Inferior parietal cortex (tissue), 1 donor: ENCODE measurements at regions not wholly inside any gene's neighbourhood (a gene's known extent, or its start where the extent isn't known, plus 50 kb on each side); places are given as distances from the start of the nearest gene placed in this dataset.

Experiments used
- DNase-seq: peaks from one replicate; pipeline ENCODE4 v3.0.0-alpha.2; 2016; ENCODE audit errors: extremely low spot score

DNA sequence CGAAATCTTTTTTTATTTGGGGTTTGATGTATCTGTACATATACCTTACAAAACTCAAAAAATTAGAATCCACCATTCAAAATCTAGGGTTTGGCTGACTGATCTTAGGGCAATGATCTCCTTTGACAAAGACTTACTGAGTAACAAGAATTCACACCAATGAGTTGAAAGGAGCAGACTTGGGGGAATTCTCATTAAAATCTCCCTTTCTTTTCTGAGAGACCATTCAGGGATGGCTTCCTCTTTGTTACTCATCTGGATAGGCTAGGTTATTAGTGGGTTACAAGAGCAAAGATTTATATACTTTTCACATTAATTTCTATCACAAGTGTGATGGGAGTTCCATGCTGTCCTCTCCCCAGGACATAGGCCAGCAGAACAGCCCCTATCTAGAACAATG, 661.0 kb downstream of the KCTD16 start:
- no peak for DNase-seq

- no peak for DNase-seq
Measured at GRCh38 chr5:144822503-144822902, 651.8 kb downstream of the KCTD16 start.

GRCh38 chr5:144820278-144820677, 649.6 kb downstream of the KCTD16 start:
- no peak for DNase-seq

DNA sequence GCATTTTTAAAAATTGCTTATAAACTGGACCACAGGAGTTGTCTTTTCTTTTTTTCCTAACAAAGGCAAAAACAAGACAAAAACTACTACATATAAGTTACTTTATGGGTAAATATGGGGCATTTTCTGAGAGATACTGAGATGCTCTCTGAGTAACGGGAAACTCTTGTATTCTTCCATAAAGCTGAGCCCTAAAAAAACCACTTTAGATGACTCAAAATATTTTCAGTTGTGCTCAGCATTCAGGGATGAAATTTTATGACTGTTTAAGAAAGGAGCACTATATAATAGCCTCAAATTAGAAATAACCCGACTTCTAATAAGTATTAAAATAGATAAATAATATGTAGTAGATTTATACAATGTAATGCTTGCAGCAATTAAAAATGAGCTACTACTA, 644.5 kb downstream of the KCTD16 start:
- no peak for DNase-seq

DNA sequence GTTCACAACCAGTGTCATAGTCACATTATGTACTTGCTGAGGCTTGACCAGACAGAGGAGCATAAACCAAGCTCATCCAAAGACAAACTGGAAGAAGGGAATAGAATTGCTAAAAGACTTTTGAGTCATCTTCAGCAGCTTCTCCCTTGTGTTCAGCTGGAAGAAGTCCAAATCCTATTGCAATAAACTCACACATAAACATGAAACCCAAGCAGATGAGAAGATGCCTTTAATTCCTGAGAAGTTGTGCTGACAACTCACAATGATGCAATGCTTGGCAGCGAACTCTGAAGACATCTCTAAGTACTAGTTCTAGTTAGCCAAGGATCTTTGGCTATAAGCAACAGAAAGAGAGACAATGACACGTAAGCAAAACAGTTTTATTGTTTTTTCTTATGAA, 642.1 kb downstream of the KCTD16 start:
- peak; percentile 3 for DNase-seq

GRCh38 chr5:144800169-144800568, 629.5 kb downstream of the KCTD16 start:
- no peak for DNase-seq

GRCh38 chr5:144798595-144798994, 627.9 kb downstream of the KCTD16 start:
- no peak for DNase-seq

DNA sequence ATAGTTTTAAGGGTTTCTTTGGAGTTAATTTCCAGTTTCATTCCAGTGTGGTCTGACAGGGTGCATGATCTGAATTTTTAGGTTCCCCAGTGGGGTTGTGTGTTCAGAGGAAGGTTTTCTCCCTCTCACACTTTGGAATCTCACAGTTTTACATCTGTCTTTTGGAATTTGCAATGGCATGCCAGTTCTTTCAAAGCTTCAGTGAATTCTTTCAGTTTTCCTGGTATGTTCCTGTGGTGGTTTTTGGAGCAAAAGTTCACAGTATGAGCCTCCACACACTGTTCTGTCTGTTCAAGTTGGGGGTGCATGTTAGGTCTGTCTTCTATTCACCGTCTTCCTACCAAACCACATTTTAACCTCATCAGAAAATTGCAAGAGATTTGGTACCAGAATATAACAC, 624.2 kb downstream of the KCTD16 start:
- DNase-seq: no peak

GRCh38 chr5:144788556-144788955, 617.9 kb downstream of the KCTD16 start:
- no peak for DNase-seq

GRCh38 chr5:144788046-144788445, 617.4 kb downstream of the KCTD16 start:
- no peak for DNase-seq

DNA sequence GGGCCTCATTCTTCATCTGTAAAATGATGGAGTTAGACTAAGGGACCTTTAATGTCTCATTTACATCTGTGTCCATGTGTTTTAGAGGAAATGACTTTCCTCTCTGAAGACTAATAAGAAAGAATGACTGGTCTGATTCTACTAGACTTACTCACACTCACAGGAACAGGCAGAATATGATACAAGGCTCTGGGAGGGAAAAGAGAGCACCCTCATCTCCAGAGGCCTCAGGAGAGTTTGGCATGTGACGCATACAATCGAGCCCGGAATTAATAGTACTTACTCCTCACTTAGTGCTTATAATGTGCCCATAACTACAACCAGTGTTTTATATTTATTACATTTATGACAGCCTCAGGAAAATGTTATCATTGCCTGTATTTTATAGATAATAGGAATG, 608.7 kb downstream of the KCTD16 start:
- no peak for DNase-seq

- no peak for DNase-seq
Measured at GRCh38 chr5:144778561-144778960, 607.9 kb downstream of the KCTD16 start.

GRCh38 chr5:144774197-144774596, 603.5 kb downstream of the KCTD16 start:
- DNase-seq: no peak

DNA sequence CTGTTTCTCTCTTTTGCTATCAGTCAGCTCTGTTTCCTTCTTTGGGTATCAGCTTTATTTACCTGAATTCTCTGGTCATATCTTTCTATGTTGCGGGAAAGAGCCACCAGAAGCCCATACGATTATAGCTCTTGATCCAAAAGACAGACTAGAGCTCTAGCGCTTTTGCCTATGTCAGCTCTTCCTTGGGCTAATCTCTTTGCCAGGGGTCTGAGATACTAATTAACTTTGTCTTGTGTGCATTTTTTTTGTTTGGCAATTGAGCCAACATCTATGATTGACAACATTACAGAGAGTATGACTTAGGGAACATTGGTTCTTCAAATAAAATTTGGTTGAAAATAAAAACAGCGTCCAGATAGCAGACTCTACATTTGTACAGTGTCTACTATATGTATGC, 603.0 kb downstream of the KCTD16 start:
- no peak for DNase-seq

DNA sequence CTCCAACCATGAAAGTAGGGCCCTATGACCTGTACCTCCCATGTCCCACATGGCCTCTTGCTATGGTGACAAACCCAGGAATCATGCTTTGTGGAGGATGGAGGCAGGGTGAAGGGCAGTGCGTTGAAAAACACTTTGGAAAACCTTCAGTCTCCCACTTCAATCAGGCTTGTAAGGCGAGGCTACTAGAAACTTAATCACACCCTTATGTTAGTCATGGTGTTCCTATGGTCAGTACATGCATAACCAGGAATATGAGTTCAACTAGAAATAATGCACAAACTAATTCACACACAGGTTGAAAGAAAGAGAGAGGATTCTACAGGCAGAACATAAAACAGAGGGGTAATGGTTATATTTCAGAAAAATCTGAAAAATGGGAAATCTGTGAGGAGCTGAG, 601.1 kb downstream of the KCTD16 start:
- DNase-seq: no peak

DNA sequence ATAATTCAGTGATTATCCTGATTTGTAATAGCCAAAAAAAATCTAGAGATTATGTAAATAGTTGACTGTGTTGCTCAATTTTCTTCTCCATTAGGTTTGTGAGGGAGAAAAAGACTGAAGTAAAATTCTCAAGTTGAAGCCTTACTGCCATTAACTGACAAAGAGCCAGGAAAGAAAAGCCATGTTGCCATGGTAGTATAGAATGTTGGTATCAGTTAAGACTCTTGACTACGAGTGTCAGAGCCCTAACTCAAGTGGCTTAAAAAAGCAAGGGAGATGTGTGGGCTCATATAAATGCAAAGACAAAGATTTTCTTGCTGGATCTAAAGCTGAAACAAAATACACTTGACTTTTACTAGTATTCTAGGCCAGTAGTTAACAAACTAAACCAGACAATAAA, 571.7 kb downstream of the KCTD16 start:
- no peak for DNase-seq

GRCh38 chr5:144731786-144732185, 561.1 kb downstream of the KCTD16 start:
- no peak for DNase-seq

- no peak for DNase-seq
Measured at GRCh38 chr5:144712090-144712489, 541.4 kb downstream of the KCTD16 start.

DNA sequence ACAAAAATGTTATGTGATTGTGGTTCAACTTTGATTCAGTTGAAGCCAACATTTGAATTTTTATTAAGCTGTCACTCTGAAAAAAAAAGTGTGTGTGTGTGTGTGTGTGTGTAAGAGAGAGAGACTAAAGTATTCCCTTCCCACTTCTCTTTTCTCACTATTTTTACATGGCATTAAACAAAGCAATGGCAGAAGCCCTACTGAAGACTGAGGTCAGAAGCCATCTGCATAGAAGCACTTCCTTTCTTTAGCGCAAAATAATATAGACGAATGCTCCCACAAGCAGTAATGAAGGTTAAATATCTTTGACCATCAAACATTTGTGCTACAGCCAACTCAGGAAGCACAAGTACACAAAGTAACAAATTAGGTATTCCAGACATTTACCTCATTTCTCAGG, 540.5 kb downstream of the KCTD16 start:
- no peak for DNase-seq

- no peak for DNase-seq
Measured at GRCh38 chr5:144710637-144711036, 540.0 kb downstream of the KCTD16 start.

DNA sequence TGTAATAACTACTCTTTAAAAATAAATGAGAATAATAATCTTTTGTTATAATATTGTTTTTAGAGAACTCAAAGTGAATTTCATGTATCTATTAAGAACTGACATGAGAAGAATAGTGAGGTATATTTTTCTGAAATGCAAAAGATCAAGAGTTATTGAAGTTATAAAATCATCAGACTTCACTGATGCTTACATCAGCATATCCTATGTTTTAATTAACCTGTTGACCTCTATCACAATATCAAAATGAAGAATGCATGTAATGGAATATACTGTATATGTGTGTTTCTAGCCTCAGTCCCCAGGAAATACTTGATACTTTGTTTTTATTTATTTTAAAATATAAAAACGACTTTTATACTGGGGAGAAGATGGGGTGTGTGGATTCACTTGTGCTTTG, 533.1 kb downstream of the KCTD16 start:
- DNase-seq: no peak

DNA sequence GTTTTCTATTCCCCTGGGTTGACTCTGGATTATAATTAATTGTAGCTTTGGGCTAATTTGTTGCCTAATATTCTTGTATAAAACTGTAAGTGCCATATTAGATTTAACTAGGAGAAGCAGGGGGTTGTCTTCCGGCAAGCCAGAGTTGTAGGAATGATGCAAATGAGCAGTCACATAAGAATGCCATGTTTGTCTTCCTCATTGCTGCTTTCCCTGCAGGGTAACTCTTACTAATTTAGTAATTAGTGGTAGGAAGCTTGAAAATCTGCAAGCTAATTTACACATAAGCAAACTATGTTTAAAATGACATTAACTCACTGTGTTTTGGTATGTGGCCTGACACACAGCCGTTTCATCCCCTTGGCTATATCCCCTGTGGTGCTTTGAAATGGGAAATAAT, 527.8 kb downstream of the KCTD16 start:
- no peak for DNase-seq

DNA sequence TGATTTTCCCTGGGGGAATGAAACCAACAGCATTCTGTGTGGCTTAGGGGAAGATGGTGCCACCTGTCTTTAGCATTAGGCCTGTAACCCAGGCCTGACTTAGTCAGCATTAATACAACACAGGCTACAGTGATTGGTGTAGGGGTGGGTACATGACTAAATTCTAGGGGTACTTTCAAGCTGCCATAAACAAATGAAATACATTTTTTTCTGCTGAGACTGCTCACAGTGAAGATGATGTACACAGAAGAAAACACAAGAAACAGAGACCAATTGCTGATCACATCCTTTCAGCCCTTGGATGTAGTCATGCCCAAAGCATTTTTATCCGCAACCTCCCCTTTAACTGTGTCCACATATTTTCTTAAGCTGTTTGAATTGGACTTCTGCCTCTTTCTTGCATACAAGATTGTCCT, 527.2 kb downstream of the KCTD16 start:
- no peak for DNase-seq

DNA sequence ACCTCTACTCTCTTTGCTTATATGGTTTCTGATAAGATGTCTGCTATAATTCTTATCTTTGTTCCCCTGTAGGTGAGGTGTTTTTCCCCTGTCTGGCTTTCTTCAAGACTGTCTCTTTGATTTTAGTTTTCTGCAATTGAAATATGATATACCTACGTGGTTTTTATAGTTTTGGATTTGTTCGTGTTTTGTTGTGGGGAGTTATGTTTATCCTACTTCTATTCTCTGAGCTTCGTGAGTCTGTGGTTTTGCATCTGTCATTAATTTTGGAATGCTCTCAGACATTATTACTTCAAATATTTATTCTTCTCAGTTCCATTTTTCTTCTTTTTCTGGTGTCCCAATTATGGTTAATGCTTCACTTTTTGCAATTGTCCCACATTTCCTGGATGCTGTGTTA, 521.3 kb downstream of the KCTD16 start:
- no peak for DNase-seq

DNA sequence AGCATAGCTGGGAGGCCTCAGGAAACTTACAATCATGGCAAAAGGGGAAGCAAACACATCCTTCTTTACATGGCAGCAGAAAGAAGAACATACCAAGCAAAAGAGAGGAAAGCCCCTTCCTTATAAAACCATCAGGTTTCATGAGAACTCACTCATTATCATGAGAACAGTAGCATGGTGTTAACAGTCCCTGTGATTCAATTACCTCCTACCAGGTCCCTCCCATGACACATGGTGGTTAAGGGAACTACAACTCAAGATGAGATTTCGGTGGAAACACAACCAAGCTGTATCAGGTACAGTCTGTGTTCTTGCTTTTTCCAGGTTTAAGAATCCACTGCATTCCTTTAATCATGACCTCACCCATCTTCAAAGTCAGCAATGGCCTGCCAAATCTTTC, 514.2 kb downstream of the KCTD16 start:
- no peak for DNase-seq
